Bone marrow (tissue), 2 donors: ENCODE measurements at regions not wholly inside any gene's neighbourhood (a gene's known extent, or its start where the extent isn't known, plus 50 kb on each side); places are given as distances from the start of the nearest gene placed in this dataset.
"Not testable (repeated sequence)": the region's sequence is repeated elsewhere in the genome, so short reads cannot be mapped to it uniquely, and the experiment has no call there.

Source experiments
- DNase-seq, 2 donors: peaks; one replicate each; lab custom pipeline; 2025; lab: John Stamatoyannopoulos, UW

GRCh38 chr1:99062192-99062591 lies 57.5 kb upstream of the PLPPR5 start:
- DNase-seq = no peak

- DNase-seq = no peak
These were observed 64.5 kb upstream of the PLPPR5 start for GRCh38 chr1:99069146-99069545.

DNA sequence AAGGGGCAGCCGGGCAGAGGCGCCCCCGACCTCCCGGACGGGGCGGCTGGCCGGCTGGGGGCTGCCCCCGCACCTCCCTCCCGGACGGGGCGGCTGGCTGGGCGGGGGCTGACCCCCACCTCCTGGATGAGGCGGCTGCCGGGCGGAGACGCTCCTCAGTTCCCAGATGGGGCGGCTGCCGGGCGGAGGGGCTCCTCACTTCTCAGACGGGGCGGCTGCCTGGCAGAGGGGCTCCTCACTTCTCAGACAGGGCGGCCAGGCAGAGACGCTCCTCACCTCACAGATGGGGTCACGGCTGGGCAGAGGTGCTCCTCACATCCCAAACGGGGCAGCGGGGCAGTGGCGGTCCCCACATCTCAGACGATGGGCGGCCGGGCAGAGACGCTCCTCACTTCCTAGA lies 73.9 kb upstream of the PLPPR5 start:
- DNase-seq = not testable (repeated sequence)

DNA sequence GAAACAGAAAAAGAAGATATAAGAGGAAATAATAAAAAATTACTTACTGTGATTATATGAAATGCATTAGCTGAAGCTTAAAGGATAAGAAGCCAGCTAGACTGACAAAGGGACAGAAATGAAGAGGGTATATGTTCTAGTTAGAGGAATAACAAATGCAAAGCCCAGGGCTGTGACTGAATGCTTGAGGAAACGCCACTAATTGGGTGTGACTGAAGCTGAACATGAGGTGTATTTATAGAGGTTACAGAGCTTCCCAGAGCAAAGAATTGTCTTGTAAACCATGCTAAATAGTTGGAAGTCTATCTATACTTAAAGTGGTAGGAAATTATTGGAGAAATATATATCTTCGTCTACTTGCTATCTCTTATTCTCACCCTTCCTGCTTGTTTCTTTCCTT lies 77.7 kb upstream of the PLPPR5 start:
- no peak for DNase-seq

DNA sequence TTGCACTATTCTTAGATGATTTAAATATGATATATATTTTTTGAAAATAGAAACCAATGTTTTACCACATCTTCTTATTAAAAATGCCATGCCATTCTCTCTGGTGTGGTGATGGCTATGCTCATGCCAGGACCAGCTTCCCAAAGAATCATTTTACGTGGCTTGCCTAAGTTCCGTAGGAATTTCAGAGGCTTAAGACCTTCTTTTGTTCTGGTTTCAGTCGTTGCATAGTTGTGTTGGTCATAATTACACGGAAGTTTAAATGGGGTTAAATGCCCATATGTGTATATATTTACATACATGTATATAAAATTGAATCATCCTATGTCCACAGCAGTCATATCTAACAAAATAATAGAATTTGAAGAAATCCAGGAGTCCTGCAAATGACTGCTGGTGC lies 78.7 kb upstream of the PLPPR5 start:
- no peak for DNase-seq

DNA sequence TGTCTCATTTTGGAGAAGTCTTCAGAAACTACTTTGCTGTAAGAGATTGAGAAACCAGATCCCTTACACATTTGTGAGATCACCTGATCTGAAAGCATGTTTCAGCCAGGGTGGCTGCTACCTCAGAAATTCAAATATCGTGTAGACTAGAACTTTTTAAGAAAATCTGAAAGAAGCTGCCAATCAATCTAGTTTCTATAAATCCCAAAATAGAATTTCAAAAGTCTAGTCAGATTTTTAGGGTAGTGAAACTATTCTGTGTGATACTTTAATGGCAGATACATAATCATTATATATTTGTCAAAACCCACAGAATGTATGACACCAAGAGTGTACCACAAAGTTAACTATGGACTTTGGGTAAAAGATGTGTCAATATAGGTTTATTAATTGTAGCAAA lies 79.9 kb upstream of the PLPPR5 start:
- no peak for DNase-seq

DNA sequence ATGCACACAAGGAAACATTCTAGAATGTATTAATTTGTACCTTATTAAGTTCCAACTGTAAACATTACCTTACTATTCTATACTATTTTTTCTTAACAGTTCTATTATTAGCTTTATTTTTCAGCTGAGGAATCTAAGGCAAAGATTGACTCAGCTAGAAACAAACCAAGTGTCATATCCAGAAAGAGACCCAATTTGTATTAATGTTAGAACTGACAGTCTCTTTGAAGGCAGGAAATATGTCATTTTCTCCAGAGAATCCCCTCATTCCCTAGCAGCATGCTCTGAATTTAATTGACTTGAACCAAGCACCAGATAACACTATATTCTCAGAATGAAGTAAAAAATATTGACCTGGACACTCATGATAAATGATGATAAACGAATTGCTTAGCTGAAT lies 81.4 kb upstream of the PLPPR5 start:
- no peak for DNase-seq

DNA sequence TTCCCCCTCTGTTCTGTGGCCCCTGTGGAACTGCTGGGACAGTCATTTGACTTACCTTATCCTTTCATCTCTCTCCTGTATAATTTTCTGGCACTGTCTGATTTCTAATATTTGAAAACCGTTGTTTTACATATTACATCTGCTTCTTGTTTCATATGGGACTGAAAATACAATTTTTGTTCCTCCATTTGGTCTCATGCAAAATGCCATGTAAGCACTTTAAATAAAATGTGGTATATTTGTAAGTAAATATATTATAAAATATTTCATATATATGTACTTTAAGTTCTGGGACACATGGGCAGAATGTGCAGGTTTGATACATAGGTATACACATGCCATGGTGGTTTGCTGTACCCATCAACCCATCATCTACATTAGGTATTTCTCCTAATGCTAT lies 93.9 kb upstream of the PLPPR5 start:
- DNase-seq = no peak

GRCh38 chr1:99106274-99106673 lies 101.6 kb upstream of the PLPPR5 start:
- DNase-seq = no peak

- DNase-seq = no peak
These were observed 103.0 kb upstream of the PLPPR5 start for GRCh38 chr1:99107680-99108079.

- DNase-seq = no peak
These were observed 105.7 kb upstream of the PLPPR5 start for GRCh38 chr1:99110140-99111041.

GRCh38 chr1:99115231-99115630 lies 110.6 kb upstream of the PLPPR5 start:
- no peak for DNase-seq

DNA sequence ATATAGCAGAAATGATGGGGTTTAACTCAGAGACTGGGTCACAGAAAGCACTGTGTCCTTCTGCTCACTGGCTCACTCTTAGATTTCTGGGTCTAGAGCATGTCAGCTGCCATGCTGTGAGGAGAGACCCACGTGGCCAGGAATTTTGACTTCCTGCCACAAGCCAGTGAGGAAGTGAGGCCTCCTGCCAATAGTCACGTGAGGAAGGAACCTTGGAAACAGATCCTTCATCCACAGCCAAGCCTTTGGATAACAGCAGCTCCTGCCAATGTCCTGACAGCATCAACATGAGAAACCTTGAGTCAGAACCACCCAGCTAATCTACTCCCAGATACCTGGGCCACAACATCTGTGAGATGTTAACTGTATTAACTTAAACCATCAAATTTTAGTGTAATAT lies 114.5 kb upstream of the PLPPR5 start:
- no peak for DNase-seq

- no peak for DNase-seq
These were observed 117.4 kb upstream of the PLPPR5 start for GRCh38 chr1:99122039-99122438.

GRCh38 chr1:99123936-99124335 lies 119.3 kb upstream of the PLPPR5 start:
- DNase-seq = no peak

DNA sequence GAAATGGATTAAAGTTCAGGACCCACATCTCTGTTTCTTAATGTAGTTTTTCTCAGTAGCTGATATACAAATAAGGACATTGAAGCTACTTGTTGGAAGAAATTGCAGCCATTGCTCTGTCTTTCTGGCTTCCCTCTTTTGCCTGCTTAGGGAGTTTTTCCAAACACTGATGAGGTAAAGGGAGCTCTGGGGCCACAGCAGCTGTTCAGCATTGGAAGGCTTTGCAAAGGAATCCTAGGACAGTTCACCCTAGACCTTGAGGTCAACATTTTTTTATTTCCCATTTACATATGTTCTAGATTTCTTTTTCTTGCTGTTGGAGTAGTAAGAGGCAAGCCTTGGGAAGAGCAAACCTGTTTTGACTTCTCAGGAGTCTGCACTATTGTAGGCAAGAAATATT lies 126.9 kb upstream of the PLPPR5 start:
- no peak for DNase-seq

- no peak for DNase-seq
These were observed 129.3 kb upstream of the PLPPR5 start for GRCh38 chr1:99133756-99134500.

- no peak for DNase-seq
These were observed 126.6 kb upstream of the PLPPR4 start for GRCh38 chr1:99137554-99138206.

GRCh38 chr1:99139876-99140275 lies 124.4 kb upstream of the PLPPR4 start:
- DNase-seq = no peak

DNA sequence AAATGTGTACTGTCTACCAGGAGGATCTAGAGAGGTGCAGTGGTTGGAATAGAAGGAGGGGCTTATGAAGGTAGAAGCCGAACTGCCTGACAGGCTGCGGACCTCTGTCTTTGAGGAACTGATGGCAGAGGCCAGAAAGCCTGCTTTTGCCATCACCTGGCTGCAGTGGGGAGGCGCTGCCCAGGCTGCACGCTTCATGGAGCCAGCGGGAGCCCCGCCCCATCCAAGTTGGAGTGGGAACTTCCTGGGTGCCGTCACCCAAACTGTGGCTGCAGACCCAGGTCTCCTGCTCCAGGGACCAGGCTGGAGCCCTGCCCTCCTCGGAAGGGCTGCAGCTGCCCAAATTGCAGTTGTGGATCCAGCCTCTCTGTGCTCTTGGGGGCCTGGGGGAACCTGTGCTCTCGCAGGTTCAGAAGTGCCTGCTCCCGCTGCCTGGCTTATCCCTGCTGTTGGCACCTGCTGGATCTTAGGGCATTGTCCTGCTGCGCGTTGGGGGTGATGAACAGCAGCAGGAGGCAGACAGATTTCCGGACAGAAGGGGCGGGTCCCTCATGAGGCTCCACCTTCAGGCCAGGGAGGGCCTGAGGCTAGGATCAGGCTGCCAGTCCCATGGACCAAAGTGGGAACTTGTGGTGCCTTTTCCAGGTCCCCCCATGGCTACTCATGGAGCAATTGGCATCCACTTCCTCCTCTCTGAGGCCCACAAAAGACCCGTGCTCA lies 118.0 kb upstream of the PLPPR4 start:
- DNase-seq = no peak

DNA sequence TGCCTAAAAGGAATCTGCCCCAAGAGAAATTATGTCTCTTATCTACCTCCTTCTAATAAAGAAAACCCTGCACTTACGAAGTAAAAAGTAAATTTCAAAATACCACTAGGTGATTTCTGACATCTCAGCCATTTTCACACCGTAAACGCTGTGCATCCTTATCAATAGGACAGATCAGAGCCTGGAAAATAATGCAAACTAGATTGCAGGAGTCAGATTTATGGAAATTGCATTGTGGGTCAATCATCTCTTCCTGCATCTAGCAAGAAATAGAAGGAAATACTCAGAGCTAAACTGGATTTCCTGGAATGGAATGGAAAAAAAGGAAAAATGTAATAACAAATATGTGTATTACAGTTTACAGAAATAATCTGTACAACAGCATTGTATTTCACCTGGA lies 114.3 kb upstream of the PLPPR4 start:
- no peak for DNase-seq

- no peak for DNase-seq
These were observed 112.2 kb upstream of the PLPPR4 start for GRCh38 chr1:99152132-99152531.
